GM12892 (cell line): ENCODE measurements at regions not wholly inside any gene's neighbourhood (a gene's known extent, or its start where the extent isn't known, plus 50 kb on each side); places are given as distances from the start of the nearest gene placed in this dataset.

ENCODE experiments used
- POLR2A ChIP-seq: IDR thresholded peaks from 2 replicates; pipeline ENCODE4 v1.6.1; 2011; ENCODE audit warnings: low read depth, low read length, control low read depth
- POLR2AphosphoS5 ChIP-seq: IDR thresholded peaks from 2 replicates; pipeline ENCODE4 v1.6.1; 2011; ENCODE audit warnings: low read depth, low read length, control low read depth

GRCh38 chr22:49671331-49672013 lies 156.2 kb downstream of the BRD1 start:
- no peak for TF ChIP-seq POLR2AphosphoS5
- TF ChIP-seq POLR2A, result no peak
